B cell (primary cell): ENCODE measurements at regions not wholly inside any gene's neighbourhood (a gene's known extent, or its start where the extent isn't known, plus 50 kb on each side); places are given as distances from the start of the nearest gene placed in this dataset.

Experiments used
- ATAC-seq: fragments of 200-7000 bp; cut with Tn5 transposase; one replicate; pipeline ENCODE4 v1.10.0; 2021; ENCODE audit warnings: low read depth, mild to moderate bottlenecking, moderate number of reproducible peaks, moderate library complexity
- CTCF ChIA-PET: fragments of 350-600 bp; sonication (Branson Sonifier 250); formaldehyde crosslinking; loops from one replicate; lab custom pipeline; 2021; ENCODE audit warnings: antibody characterized with exemption, inconsistent platforms; lab: Charles Lee
- POLR2A ChIA-PET: fragments of 350-600 bp; sonication (Branson Sonifier 250); formaldehyde crosslinking; loops from one replicate; lab custom pipeline; 2021; ENCODE audit warnings: antibody characterized with exemption; lab: Charles Lee
- DNase-seq: peaks from one replicate; pipeline ENCODE4 v3.0.0; 2013
- H2AFZ ChIP-seq: 2 replicates; pipeline ENCODE4 v1.6.1; 2012; ENCODE audit warnings: mild to moderate bottlenecking, low read depth, low read length; ENCODE audit not compliant: insufficient read depth, poor library complexity, severe bottlenecking
- H3K27ac ChIP-seq, 2 donors: 1 replicate in 1 of 2; 2 replicates in 1 of 2; pipeline ENCODE4 v1.5.1; 2012 to 2013; ENCODE audit warnings: low read length in 2 of 2, mild to moderate bottlenecking in 2 of 2, moderate library complexity in 1 of 2
- H3K27me3 ChIP-seq, 4 experiments: fragments of 200-600 bp in 1 of 4; sonication (generic) in 1 of 4; replicated peaks in 1 of 4; 1 replicate in 2 of 4; 2 replicates in 2 of 4; pipeline versions ENCODE4 v1.6.1 to v1.7.0; 2013 to 2016; ENCODE audit warnings: low read length in 3 of 4, mild to moderate bottlenecking in 2 of 4, mixed read lengths in 1 of 4, moderate library complexity in 1 of 4; ENCODE audit not compliant: insufficient read depth in 4 of 4, control insufficient read depth in 3 of 4; ENCODE audit errors: control extremely low read depth in 1 of 4
- H3K36me3 ChIP-seq, 2 experiments: replicated peaks in 1 of 2; 1 replicate in 1 of 2; 2 replicates in 1 of 2; pipeline versions ENCODE4 v1.6.1 to v1.7.1; 2013; ENCODE audit warnings: low read length in 1 of 2; ENCODE audit not compliant: insufficient read depth in 2 of 2, control insufficient read depth in 1 of 2; ENCODE audit errors: control extremely low read depth in 1 of 2, extremely low read depth in 1 of 2
- H3K4me1 ChIP-seq, 2 donors: fragments of 200-600 bp in 1 of 2; sonication (generic) in 1 of 2; 1 replicate in 1 of 2; 2 replicates in 1 of 2; pipeline versions ENCODE4 v1.5.1 to v1.6.1; 2013 to 2017; ENCODE audit warnings: low read length in 2 of 2; ENCODE audit not compliant: control insufficient read depth in 2 of 2, insufficient read depth in 2 of 2
- H3K4me2 ChIP-seq: replicated peaks from 2 replicates; pipeline ENCODE3; 2012; ENCODE audit warnings: mild to moderate bottlenecking, low read depth, low read length; ENCODE audit not compliant: poor library complexity, severe bottlenecking
- H3K4me3 ChIP-seq, 5 experiments: fragments of 200-600 bp in 1 of 5; sonication (generic) in 1 of 5; 1 replicate in 3 of 5; 2 replicates in 2 of 5; pipeline versions ENCODE4 v1.5.1 to v1.7.0; 2011 to 2016; ENCODE audit warnings: low read length in 4 of 5, mild to moderate bottlenecking in 4 of 5, low read depth in 2 of 5, control low read depth in 1 of 5, moderate library complexity in 1 of 5; ENCODE audit not compliant: insufficient read depth in 1 of 5; ENCODE audit errors: control extremely low read depth in 1 of 5, extremely low read depth in 1 of 5
- H3K79me2 ChIP-seq: fragments of 200-600 bp; sonication (generic); one replicate; pipeline ENCODE4 v1.6.0; 2016; ENCODE audit warnings: low read length; ENCODE audit not compliant: control insufficient read depth, insufficient read depth
- H3K9ac ChIP-seq: fragments of 200-600 bp; sonication (generic); 2 replicates; pipeline ENCODE4 v1.6.1; 2017; ENCODE audit warnings: mild to moderate bottlenecking, low read length, moderate library complexity
- H3K9me3 ChIP-seq, 3 donors: one replicate each; pipeline versions ENCODE4 v1.6.1 to v1.7.1; 2013; ENCODE audit warnings: low read length in 2 of 3; ENCODE audit not compliant: control insufficient read depth in 2 of 3, insufficient read depth in 1 of 3; ENCODE audit errors: control extremely low read depth in 1 of 3
- H4K20me1 ChIP-seq: 2 replicates; pipeline ENCODE4 v1.6.0; 2012; ENCODE audit warnings: mild to moderate bottlenecking, low read length; ENCODE audit not compliant: insufficient read depth, control insufficient read depth, poor library complexity, severe bottlenecking
- H3K27ac Mint-ChIP-seq: one replicate; pipeline ENCODE4 v1.8.0; 2021; ENCODE audit warnings: mixed read lengths
- H3K27me3 Mint-ChIP-seq: one replicate; pipeline ENCODE4 v1.8.0; 2021; ENCODE audit warnings: mixed read lengths
- H3K4me1 Mint-ChIP-seq: one replicate; pipeline ENCODE4 v1.8.0; 2021; ENCODE audit warnings: mixed read lengths
- H3K4me3 Mint-ChIP-seq: one replicate; pipeline ENCODE4 v1.8.0; 2021; ENCODE audit warnings: mixed read lengths
- H3K9me3 Mint-ChIP-seq: one replicate; pipeline ENCODE4 v1.8.0; 2022; ENCODE audit warnings: mixed read lengths; ENCODE audit not compliant: insufficient read depth
- CTCF ChIP-seq: fragments of 200-600 bp; IDR thresholded peaks from one replicate; pipeline ENCODE4 v1.8.0; 2022; ENCODE audit warnings: antibody characterized with exemption, mild to moderate bottlenecking
- EZH2 ChIP-seq: IDR thresholded peaks from 2 replicates; pipeline ENCODE4 v1.6.1; 2012; ENCODE audit warnings: borderline replicate concordance, low read depth, mild to moderate bottlenecking, moderate library complexity, low read length; ENCODE audit not compliant: insufficient read depth, poor library complexity, severe bottlenecking
- WGBS: methylation state at CpG from one replicate; pipeline ENCODE4 v1.1.5; 2013; ENCODE audit warnings: missing lambda C conversion rate; ENCODE audit not compliant: insufficient coverage; 5-methylcytosine and 5-hydroxymethylcytosine counted together
- intact Hi-C: fragments of 100-400 bp; cut with micrococcal nuclease; formaldehyde crosslinking; loops from one replicate; pipeline ENCODE4 v1.10.0; 2022

GRCh38 chr16:73124097-73124652, 76.2 kb upstream of the ZFHX3 start:
- Histone ChIP-seq H2AFZ (no peak overlapping the region), H3K36me3 (no peaks in the 10 kb centered on the region), H3K4me2 (no peak overlapping the region), H3K9ac (no peak overlapping the region), H3K27me3 (no peaks in the 10 kb centered on the region), H3K79me2 (no peaks in the 10 kb centered on the region), H3K4me1 (no peaks in the 10 kb centered on the region), H4K20me1 (no peaks in the 10 kb centered on the region), H3K9me3 (peaks cover 0 to 2% (median 0%) of the 10 kb centered on the region in 3 donors), H3K4me3 (no peak overlapping the region), H3K27ac (no peak overlapping the region)
- Mint-ChIP-seq H3K27me3 (peaks cover 25% of the 10 kb centered on the region), H3K4me3 (no peak overlapping the region), H3K9me3 (peaks cover 5% of the 10 kb centered on the region), H3K27ac (no peak overlapping the region), H3K4me1 (peaks cover 2% of the 10 kb centered on the region)
- no peak for DNase-seq
- ChIA-PET CTCF (no interaction called here), POLR2A (no interaction called here)
- WGBS: 93% methylated on average over 4 of the region's 10 CpGs
- intact Hi-C loops: no loop called here
- TF ChIP-seq EZH2 (no peak), CTCF (no peak)
- no peak for ATAC-seq

GRCh38 chr16:73122604-73123391, 74.9 kb upstream of the ZFHX3 start:
- Histone ChIP-seq H3K79me2 (no peaks in the 10 kb centered on the region), H3K36me3 (no peaks in the 10 kb centered on the region), H3K27ac (no peak overlapping the region), H3K9me3 (peaks cover 0 to 2% (median 2%) of the 10 kb centered on the region in 3 donors), H3K4me3 (no peak overlapping the region), H2AFZ (peak overlapping the region; percentile 38), H3K4me2 (no peak overlapping the region), H3K9ac (no peak overlapping the region), H3K27me3 (no peaks in the 10 kb centered on the region), H3K4me1 (no peaks in the 10 kb centered on the region), H4K20me1 (no peaks in the 10 kb centered on the region)
- Mint-ChIP-seq H3K27ac (no peak overlapping the region), H3K4me1 (peaks cover 2% of the 10 kb centered on the region), H3K9me3 (peaks cover 4% of the 10 kb centered on the region), H3K27me3 (peaks cover 25% of the 10 kb centered on the region), H3K4me3 (no peak overlapping the region)
- ChIA-PET POLR2A (no interaction called here), CTCF (no interaction called here)
- no peak for DNase-seq
- intact Hi-C loops: no loop called here
- TF ChIP-seq CTCF (no peak), EZH2 (no peak)
- ATAC-seq: no peak
- 7% methylated on average over 5 of the region's 10 CpGs for WGBS
